Ovary (tissue), 3 donors: ENCODE measurements at regions not wholly inside any gene's neighbourhood (a gene's known extent, or its start where the extent isn't known, plus 50 kb on each side); places are given as distances from the start of the nearest gene placed in this dataset.

ENCODE experiments used
- CTCF ChIP-seq, 3 donors: fragments of 450-650 bp in 2 of 3; fragments of 200-600 bp in 1 of 3; IDR thresholded peaks; one replicate each; pipeline versions ENCODE4 v1.5.1 to v1.8.0; 2016 to 2022; ENCODE audit warnings: antibody characterized with exemption in 3 of 3, mild to moderate bottlenecking in 1 of 3
- POLR2A ChIP-seq: fragments of 450-650 bp; IDR thresholded peaks from one replicate; pipeline ENCODE4 v1.6.1; 2017; ENCODE audit warnings: antibody characterized with exemption, mild to moderate bottlenecking, moderate library complexity
- donor health status: DM: no; HTN: no; CAD: no.

- TF ChIP-seq CTCF (IDR thresholded peaks at IDR 0.05): no peak
- TF ChIP-seq POLR2A: no peak
Measured at GRCh38 chr13:111919286-111919685, 147.7 kb upstream of the SOX1 start.
